GM23248 (cell line): ENCODE measurements at regions not wholly inside any gene's neighbourhood (a gene's known extent, or its start where the extent isn't known, plus 50 kb on each side); places are given as distances from the start of the nearest gene placed in this dataset.

Experiments used
- EZH2 ChIP-seq: fragments of 200-600 bp; sonication (generic); IDR thresholded peaks from 2 replicates; pipeline ENCODE4 v1.6.1; 2018; ENCODE audit warnings: antibody characterized with exemption, mild to moderate bottlenecking; ENCODE audit not compliant: insufficient read depth, poor library complexity, severe bottlenecking
- EZH2phosphoT487 ChIP-seq: fragments of 200-600 bp; sonication (generic); IDR thresholded peaks from 2 replicates; pipeline ENCODE4 v1.6.1; 2018; ENCODE audit warnings: antibody characterized with exemption, moderate library complexity, mild to moderate bottlenecking, low read depth; ENCODE audit not compliant: insufficient read depth

DNA sequence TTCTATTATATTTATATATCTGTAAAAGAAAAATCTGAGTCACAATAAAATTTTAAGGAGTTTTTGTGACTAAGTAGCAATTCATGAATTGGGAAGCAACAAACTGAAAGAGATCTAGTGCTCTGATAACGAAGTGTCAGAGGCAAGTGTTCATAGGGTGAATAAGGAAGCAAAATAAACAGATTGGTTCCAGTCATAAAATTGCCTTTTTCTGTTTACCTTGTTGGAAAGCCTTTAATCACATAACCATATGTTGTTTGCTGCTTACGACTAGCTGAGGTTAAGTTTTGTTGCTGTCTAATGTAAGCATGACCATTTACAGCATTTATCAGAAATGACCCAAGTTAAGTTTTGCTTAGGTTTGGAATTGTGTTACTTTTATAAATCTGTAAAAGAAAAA, 358.9 kb downstream of the ARL6IP6 start:
- TF ChIP-seq EZH2phosphoT487 = no peak
- no peak for TF ChIP-seq EZH2
